Glutamatergic neuron (in vitro differentiated cells): ENCODE measurements at regions not wholly inside any gene's neighbourhood (a gene's known extent, or its start where the extent isn't known, plus 50 kb on each side); places are given as distances from the start of the nearest gene placed in this dataset.

Source experiments
- DNase-seq: peaks from one replicate; pipeline ENCODE4 v3.0.0; 2022
- H3K27ac Mint-ChIP-seq: one replicate; pipeline ENCODE4 v1.8.0; 2020; ENCODE audit warnings: mild to moderate bottlenecking, mixed read lengths, inconsistent platforms; ENCODE audit not compliant: unreplicated experiment
- H3K27me3 Mint-ChIP-seq: one replicate; pipeline ENCODE4 v1.8.0; 2020; ENCODE audit warnings: mild to moderate bottlenecking, moderate library complexity, mixed read lengths, inconsistent platforms; ENCODE audit not compliant: unreplicated experiment
- H3K36me3 Mint-ChIP-seq: one replicate; pipeline ENCODE4 v1.8.0; 2020; ENCODE audit warnings: mild to moderate bottlenecking, mixed read lengths, inconsistent platforms; ENCODE audit not compliant: unreplicated experiment
- H3K4me1 Mint-ChIP-seq: one replicate; pipeline ENCODE4 v1.8.0; 2020; ENCODE audit warnings: mild to moderate bottlenecking, low read depth, mixed read lengths, inconsistent platforms; ENCODE audit not compliant: unreplicated experiment
- H3K4me3 Mint-ChIP-seq: one replicate; pipeline ENCODE4 v1.8.0; 2020; ENCODE audit warnings: mild to moderate bottlenecking, mixed read lengths, inconsistent platforms; ENCODE audit not compliant: unreplicated experiment
- H3K9me3 Mint-ChIP-seq: one replicate; pipeline ENCODE4 v1.8.0; 2020; ENCODE audit warnings: mild to moderate bottlenecking, moderate library complexity, mixed read lengths, inconsistent platforms; ENCODE audit not compliant: unreplicated experiment
- TF ChIP-seq, protein P1 (sequence below): fragments of 200-600 bp; sonication (generic); IDR thresholded peaks from one replicate; pipeline ENCODE4 v1.5.0; 2021; ENCODE audit not compliant: partially characterized antibody, unreplicated experiment

DNA sequence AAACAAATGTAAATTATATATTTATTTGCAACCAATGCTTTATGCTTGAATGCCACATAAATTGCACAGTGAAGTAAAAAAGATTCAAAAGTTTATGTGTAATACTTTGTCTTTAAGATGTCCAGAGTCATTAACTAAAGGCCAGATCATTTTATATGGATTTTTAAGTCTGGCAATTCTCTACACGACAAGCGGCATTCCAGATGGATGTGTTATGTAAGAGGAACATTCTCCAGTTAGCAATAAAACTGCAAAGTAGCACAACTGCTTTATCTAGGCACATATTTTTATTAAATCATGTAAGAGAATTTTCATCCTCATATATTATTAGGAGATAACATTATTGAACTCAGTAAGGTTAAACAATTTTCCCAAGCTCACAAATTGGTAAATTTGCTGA is 1717.7 kb upstream of the SEL1L start:
- TF ChIP-seq, protein P1, sequence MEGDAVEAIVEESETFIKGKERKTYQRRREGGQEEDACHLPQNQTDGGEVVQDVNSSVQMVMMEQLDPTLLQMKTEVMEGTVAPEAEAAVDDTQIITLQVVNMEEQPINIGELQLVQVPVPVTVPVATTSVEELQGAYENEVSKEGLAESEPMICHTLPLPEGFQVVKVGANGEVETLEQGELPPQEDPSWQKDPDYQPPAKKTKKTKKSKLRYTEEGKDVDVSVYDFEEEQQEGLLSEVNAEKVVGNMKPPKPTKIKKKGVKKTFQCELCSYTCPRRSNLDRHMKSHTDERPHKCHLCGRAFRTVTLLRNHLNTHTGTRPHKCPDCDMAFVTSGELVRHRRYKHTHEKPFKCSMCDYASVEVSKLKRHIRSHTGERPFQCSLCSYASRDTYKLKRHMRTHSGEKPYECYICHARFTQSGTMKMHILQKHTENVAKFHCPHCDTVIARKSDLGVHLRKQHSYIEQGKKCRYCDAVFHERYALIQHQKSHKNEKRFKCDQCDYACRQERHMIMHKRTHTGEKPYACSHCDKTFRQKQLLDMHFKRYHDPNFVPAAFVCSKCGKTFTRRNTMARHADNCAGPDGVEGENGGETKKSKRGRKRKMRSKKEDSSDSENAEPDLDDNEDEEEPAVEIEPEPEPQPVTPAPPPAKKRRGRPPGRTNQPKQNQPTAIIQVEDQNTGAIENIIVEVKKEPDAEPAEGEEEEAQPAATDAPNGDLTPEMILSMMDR, result no peak
- no peaks in the 10 kb centered on the region for H3K36me3 Mint-ChIP-seq
- H3K27ac Mint-ChIP-seq, result no peak overlapping the region
- H3K27me3 Mint-ChIP-seq, result no peaks in the 10 kb centered on the region
- no peaks in the 10 kb centered on the region for H3K9me3 Mint-ChIP-seq
- peaks cover 17% of the 10 kb centered on the region for H3K4me1 Mint-ChIP-seq
- no peak overlapping the region for H3K4me3 Mint-ChIP-seq
- no peak for DNase-seq

DNA sequence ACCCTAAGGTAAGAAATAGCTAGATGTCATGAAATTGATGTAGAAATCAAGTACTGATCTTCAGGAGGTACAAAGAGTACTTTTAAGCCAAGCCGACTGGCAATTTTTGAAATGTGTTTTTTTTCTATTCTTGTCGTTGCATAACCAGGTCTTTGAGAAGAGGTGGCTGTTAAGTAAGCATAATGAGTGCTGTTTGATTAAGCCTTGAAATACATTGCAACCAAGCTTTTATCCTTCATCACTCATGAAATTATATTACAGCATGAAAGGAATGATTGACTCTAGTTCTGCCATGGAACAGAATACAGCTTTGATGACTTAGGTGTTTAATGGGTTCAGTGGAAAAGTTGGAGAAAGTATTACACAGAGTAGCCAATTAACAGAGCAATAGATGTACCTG is 1720.2 kb upstream of the SEL1L start:
- H3K27me3 Mint-ChIP-seq, result no peaks in the 10 kb centered on the region

DNA sequence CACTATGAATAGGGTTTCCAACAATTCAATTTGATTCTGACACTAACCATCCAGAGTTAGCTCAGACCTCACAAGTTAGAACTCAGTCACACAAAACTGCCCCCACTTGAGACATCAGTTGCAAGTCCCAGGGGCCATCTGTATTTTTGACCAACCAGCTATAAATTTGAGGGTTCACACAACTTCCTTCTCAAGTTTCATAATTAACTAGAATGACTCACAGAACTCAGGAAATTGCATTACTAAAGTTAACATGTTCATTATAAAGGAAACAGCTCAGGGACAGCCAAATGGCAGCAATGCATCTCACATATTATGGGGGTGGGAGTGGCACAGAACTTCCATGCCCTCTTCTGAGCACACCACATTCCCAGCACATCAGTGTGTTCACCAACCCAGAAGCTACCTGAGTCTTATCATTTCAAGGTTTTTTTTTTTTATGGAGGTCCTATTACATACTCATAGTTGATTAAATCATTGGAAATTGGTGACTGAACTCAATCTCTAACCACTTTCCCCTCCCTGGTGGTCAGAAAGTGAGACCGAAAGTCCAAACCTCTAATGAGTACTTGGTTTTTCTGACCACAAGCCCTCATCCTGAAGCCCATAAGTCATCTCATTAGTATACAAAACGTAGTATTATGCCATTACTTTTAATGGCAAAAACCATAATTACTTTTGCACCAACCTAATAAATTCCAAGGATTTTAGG is 1721.5 kb upstream of the SEL1L start:
- Mint-ChIP-seq H3K4me3 (no peak overlapping the region), H3K27me3 (no peaks in the 10 kb centered on the region), H3K9me3 (no peaks in the 10 kb centered on the region), H3K27ac (no peak overlapping the region), H3K36me3 (no peaks in the 10 kb centered on the region), H3K4me1 (peaks cover 6% of the 10 kb centered on the region)
- no peak for DNase-seq
- TF ChIP-seq, protein P1, result no peak

More for the DNA sequence above, 1720.2 kb upstream of the SEL1L start:
- TF ChIP-seq, protein P1, result no peak
- Mint-ChIP-seq H3K36me3 (no peaks in the 10 kb centered on the region), H3K9me3 (no peaks in the 10 kb centered on the region), H3K27ac (no peak overlapping the region), H3K4me1 (peaks cover 6% of the 10 kb centered on the region), H3K4me3 (no peak overlapping the region)
- no peak for DNase-seq

DNA sequence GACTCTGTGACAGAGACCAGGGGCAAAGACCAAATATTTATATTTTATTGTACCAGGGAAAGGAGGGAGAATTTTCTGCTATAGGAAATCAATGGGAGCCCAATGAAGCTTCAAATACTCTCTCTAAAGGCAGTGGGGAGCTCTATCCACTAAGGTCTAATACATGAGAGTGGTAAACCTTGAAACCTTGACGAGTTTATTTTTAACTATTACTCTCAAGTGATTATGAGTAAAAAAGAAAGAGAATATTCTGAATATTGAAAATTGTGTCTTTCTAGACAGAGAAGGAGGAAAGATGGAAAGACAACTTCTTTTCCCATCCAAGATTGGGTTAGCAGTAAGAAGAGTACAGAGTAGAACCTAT is 1722.1 kb upstream of the SEL1L start:
- Mint-ChIP-seq H3K36me3 (no peaks in the 10 kb centered on the region), H3K4me3 (no peak overlapping the region), H3K9me3 (no peaks in the 10 kb centered on the region), H3K27ac (no peak overlapping the region), H3K27me3 (no peaks in the 10 kb centered on the region), H3K4me1 (peaks cover 6% of the 10 kb centered on the region)
- TF ChIP-seq, protein P1, result no peak
- no peak for DNase-seq
